GOT3 (cell line): ENCODE measurements at regions not wholly inside any gene's neighbourhood (a gene's known extent, or its start where the extent isn't known, plus 50 kb on each side); places are given as distances from the start of the nearest gene placed in this dataset.
"Not testable (repeated sequence)": the region's sequence is repeated elsewhere in the genome, so short reads cannot be mapped to it uniquely, and the experiment has no call there.

Experiments
- DNase-seq: peaks from one replicate; lab custom pipeline; 2025; ENCODE audit warnings: mixed read lengths; lab: John Stamatoyannopoulos, UW

- DNase-seq, result no peak
These were observed 522.4 kb upstream of the NAALADL2 start for GRCh38 chr3:174336784-174337183.

- no peak for DNase-seq
These were observed 521.9 kb upstream of the NAALADL2 start for GRCh38 chr3:174337227-174337626.

DNA sequence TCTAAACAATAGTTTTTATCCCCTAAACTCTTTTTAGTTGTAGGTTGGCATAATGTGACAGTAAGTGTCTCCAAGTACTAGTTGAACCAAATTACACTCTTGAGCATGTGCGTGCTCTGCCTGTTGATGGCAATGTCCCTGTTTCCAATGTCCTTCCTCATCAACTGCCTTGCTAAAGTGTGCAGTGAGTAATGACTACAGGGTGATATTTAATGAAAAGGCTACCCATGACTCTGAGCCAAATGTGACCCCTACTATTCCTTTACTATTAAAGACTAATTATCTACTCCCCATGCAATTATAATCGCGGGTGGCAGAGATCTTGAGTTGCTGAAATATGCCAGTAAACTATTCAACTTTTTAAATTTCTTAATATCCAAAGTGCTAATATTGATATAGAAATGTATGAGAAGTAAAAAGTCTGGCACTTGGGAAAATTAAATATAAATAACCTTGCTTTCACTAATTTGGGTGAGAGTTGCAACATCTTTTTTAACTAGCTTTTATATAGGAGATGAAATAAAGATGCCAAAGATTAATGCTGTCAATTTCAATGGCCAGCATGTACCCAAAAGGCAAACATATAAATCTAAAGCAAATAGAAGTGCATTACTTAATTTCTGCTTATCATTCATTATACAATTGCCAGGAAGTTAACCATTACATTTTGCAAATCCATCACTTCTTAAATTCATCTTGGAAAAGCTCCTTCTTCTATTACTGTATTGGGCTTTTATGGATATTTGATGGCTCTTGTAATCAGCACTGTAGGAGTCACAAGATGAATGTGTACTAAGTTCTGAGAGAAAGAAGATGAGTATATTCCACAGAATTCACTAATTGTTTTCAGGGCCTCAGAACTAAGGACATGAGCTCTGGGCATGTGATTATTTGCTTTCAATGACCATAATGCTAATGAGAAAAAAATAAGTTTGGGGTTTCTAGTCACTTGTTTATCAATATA is 518.2 kb upstream of the NAALADL2 start:
- no peak for DNase-seq

DNA sequence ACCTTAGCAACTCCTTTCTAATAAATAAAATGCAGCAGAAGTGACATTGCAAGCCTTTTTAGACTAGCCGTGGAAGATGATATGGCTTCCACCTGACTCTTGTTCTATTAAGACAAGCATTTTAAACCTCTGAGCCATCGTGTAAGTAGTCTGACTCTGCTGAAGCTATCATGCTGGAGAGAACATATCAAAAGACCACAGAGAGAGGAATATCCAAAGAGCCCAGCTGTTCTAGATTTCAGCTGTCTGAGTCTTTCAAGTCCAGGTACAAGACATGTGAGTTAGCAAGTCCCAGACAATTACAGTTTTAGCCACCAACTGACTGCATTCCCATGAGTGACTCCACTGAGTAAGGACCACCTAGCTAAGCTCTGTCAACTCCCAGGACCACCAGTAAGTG is 517.0 kb upstream of the NAALADL2 start:
- DNase-seq, result no peak

GRCh38 chr3:174342941-174343501 is 516.1 kb upstream of the NAALADL2 start:
- DNase-seq, result no peak

GRCh38 chr3:174346141-174346540 is 513.0 kb upstream of the NAALADL2 start:
- no peak for DNase-seq

DNA sequence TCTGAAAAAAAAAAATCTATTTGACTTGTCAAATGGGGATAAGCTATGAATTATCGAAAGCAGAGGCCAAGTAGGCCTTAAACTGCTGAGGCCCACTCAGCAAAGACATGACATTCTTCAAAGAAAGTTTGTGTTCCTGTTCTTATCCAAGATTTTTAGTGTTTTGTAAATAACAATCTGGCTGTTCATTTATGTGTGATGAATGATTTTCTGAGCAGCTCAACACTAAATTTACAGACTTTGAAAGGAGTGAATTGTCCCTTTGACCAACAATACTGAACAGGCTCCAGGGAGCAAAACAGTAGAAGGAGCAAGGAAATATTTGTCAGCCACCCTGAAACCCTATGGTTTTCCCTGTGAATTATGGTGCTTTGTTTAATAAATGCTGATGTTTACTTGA is 512.6 kb upstream of the NAALADL2 start:
- DNase-seq, result no peak

DNA sequence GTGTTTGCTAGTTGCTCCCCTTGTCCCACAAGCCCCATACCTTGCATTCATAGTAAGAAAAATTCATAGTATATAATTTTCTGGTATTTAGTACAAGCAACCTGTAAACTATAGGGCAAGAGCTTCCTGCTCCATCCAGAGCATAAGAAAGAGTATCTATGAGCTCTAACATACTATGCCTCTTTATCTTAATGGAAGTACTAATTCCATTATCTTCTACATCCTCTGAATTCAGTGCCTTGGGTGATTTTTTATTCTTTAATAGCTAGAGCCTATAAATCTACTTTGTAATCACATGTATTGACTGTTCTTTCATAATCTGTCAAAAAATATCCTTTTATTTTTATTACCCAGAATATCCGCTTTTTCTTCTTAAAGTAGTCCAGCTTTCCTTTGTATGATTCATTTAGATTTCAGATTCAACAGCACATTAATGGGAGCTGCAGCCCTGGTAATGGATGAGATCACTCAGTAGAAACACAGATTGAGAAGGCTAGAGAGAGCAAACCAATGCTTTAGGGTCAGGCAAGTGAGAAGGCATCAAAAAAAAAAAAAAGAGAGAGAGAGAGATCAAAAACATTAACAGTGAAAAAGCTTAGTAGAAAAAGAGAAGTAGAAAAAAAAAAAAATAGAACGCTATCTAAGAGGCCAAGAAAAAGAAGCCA is 511.5 kb upstream of the NAALADL2 start:
- no peak for DNase-seq

DNA sequence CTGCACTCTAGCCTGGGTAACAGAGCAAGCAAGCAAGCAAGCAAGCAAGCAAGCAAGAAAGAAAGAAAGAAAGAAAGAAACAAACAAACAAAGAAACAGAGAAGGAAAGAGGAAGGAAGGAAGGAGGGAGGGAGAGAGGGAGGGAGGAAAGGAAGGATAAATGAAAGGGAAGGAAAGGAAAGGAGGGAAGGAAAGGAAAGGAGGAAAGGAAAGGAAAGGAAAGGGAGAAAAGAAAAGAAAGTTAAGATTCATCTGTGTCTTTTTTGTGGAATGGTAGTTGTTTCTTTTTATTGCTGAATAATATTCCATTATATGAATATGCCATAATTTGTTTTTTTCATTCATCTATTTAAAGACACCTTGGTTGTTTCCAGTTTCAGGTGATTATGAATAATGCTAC is 506.9 kb upstream of the NAALADL2 start:
- DNase-seq, result no peak

GRCh38 chr3:174355505-174355904 is 503.6 kb upstream of the NAALADL2 start:
- DNase-seq, result no peak

DNA sequence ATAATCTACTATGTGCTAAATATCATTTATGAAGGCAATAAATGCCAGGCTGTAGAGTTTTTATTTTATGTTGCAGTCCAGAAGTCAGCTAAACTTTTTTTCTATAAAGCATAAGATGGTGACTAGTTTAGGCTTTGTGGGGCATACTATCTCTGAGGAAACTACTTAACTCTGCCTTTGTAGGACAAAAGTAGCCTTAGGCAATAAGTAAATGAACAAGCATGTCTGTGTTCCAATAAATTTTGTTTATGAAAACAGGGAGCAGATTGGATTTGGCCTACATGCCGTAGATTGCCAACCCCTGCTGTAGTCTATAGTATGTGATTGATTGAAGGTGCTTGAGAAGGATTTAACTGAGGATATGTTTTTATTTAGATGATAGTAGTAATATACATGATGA is 502.5 kb upstream of the NAALADL2 start:
- DNase-seq, result no peak

GRCh38 chr3:174358252-174358651 is 500.9 kb upstream of the NAALADL2 start:
- DNase-seq, result no peak

GRCh38 chr3:174362556-174362955 is 496.6 kb upstream of the NAALADL2 start:
- DNase-seq, result no peak

DNA sequence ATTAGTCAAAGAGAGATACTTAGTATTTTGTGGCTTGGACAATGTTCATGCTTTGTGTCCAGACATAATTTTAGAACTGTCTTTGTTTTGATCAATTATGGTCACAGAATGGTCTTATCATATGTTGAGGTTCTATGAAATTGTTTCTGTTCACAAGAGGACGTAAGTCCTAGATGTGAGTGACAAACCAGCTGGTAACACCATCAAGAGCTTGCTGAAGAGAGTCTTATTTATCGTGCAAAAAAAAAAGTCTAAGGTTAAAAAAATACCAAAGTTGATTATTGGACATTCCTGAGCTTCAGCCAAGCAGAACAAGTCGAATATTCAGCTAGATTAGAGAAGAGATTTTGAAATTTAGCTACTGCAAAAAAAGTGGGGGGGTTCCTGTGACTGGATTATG is 495.9 kb upstream of the NAALADL2 start:
- no peak for DNase-seq

DNA sequence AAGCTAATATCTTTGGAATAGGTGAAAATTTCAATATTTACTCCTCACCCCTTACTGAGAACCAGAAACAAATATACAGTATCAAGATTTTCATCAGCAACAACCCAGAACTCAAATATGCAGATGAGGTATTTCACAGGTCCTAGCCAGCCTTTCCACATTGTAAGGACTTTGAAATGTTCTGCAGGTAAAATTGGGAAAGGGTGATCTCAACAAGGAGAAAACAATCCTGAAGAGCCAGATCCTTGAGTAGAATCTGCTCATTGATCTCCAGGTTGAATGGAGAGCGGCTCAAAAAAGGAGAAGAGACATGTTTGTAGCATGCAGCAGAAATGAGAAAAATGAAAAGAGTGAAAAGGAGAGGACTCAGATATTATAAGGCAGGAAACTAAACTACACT is 493.3 kb upstream of the NAALADL2 start:
- no peak for DNase-seq

- not testable (repeated sequence) for DNase-seq
These were observed 492.2 kb upstream of the NAALADL2 start for GRCh38 chr3:174366904-174367303.

DNA sequence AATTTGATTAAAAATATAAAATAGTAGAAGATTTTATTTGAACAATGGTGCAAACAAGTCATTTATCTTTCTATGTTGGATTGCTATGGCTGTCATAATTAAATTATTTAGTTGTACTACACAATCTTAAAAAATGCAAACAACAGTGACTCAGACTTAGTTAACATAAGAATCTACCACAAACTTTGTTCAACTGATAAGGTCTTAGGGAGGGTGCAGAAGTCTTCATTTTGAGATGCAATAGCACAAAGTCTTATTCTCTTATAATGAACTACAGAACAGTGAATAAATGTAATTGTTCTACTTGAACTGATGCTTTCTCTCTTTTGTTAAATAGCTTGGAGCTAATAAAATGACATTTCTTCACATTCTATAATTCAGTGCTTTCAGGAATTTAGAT is 482.8 kb upstream of the NAALADL2 start:
- DNase-seq, result no peak

- no peak for DNase-seq
These were observed 482.0 kb upstream of the NAALADL2 start for GRCh38 chr3:174377096-174377495.

- no peak for DNase-seq
These were observed 481.4 kb upstream of the NAALADL2 start for GRCh38 chr3:174377684-174378083.

GRCh38 chr3:174382878-174383277 is 476.3 kb upstream of the NAALADL2 start:
- DNase-seq, result no peak

- DNase-seq, result no peak
These were observed 471.4 kb upstream of the NAALADL2 start for GRCh38 chr3:174387736-174388135.

- no peak for DNase-seq
These were observed 461.3 kb upstream of the NAALADL2 start for GRCh38 chr3:174397848-174398247.

DNA sequence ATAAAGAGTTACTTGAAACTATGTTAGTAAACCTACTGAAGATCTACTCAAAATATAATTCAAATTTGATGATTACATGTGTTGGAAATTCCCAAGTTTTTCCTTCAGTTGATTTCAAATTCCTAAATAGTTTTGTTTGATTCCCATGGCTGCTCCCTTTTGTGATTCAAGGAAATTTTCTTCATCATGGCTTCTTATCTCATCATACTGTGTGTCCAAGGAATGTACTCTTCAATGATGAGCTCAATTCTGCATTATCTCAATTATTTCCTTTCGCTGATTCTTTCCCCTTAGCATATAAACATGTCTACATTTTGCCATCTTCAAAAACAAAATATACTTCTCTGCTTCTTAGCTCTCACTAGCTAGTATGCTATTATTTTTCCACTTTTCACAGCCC is 460.4 kb upstream of the NAALADL2 start:
- no peak for DNase-seq
